Stimulated activated CD4-positive, alpha-beta T cell treated with anti-CD3 and anti-CD28 coated beads, Interleukin-4, amount 100 ng/mL, for 48 hours (primary cell): ENCODE measurements at regions not wholly inside any gene's neighbourhood (a gene's known extent, or its start where the extent isn't known, plus 50 kb on each side); places are given as distances from the start of the nearest gene placed in this dataset.

ENCODE experiments used
- DNase-seq, 2 donors: peaks; one replicate each; pipeline ENCODE4 v3.0.0-alpha.2; 2020; ENCODE audit warnings: low read depth in 2 of 2

GRCh38 chr5:167816864-167817263 lies 474.6 kb upstream of the WWC1 start:
- no peak for DNase-seq

DNA sequence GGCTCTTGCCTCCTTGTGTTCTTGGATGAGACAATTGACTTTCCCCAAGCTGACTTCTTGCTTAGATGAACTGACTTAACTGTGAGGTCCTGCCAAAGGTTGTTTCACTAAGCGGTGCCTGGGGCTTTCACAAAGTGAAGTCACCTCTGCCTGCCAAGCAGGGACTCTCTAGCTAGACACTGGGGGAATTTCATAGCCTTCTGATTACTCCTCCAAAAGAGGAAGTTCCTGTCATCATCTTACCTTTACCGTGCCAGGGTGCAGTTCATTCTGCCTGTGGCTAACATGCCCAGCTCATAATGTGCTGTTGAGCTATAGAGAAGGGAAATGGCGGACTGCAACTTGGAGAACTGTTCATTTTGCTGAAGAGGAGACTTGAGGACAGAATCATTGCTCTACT lies 472.0 kb upstream of the WWC1 start:
- no peak for DNase-seq

- no peak for DNase-seq
Observed at GRCh38 chr5:167820101-167820990, 471.1 kb upstream of the WWC1 start.

DNA sequence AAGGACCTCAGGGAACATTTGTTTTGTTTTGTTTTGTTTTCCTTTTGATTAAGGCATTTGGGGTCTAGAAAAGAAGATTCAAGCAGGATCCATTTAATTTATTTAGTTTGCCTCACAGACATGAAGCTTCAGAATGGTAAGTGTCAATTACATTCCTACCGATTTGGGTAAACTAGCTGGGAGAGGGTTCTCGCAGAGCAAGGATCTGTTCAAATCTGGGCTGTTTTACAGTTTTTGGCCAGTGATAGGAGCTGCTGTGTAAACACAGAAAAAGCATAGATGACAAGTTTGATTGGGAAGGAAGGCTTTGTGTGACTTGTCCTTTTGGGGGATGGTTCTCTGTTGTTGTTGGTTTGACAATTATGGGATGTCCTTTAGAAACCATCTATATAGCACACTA lies 470.3 kb upstream of the WWC1 start:
- no peak for DNase-seq

GRCh38 chr5:167821669-167822068 lies 469.8 kb upstream of the WWC1 start:
- DNase-seq = no peak

GRCh38 chr5:167822241-167822640 lies 469.2 kb upstream of the WWC1 start:
- no peak for DNase-seq

- no peak for DNase-seq
Observed at GRCh38 chr5:167823405-167823804, 468.0 kb upstream of the WWC1 start.

- DNase-seq = no peak
Observed at GRCh38 chr5:167827766-167828165, 463.7 kb upstream of the WWC1 start.

DNA sequence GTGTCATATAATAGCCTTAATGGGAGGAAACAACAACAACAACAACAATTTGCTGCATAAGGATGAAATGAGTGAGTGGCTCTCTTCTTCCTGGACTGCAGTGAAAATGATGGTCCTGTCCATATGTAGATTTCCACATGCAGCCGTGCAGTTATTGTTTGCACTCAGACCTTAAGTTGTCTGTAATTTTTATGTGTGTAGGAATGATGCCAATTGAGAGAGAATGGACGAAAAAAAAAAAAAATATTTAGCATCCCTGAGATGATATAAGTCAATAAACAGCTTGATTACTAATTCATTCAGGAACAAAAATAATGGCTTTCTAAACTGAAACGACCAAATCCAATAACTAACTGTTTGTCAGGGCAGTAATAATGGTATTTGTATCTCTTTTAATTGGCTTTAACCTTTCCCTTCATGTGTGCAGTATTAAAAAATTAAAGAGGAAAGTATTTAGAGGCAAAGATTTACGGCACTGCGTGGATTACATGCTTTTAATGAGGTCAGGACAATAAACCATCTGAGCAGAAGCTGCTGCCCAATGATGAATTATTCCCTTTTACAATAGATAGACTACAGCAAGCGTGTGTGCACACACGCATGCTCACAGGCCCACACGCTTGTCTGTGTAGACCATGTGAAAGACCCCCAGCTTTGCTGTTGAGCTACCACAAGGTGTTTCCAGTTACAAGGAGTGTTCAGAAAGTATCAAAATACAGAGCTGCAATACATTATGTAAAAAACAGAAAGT lies 459.5 kb upstream of the WWC1 start:
- DNase-seq = no peak

GRCh38 chr5:167832609-167833008 lies 458.8 kb upstream of the WWC1 start:
- no peak for DNase-seq

- no peak for DNase-seq
Observed at GRCh38 chr5:167833456-167833855, 458.0 kb upstream of the WWC1 start.

DNA sequence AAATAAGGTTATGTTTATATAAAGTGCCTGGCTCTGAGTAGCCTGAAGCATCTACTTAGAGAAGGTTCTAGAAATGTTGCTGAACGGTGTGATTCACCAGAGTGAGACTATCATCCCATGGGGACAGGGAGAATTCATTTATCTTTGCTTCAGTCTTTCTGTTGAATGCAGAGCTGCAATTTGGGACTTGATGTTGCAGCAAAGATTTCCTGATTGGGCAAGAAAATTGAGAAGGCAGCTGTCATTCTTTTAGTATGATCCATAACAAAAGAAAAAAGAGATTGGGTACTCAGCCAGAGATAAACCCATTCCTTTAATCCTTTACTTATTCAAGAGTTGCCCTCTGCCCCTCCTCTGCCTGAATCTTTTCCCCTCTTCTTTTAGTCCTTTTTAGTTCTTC lies 456.3 kb upstream of the WWC1 start:
- no peak for DNase-seq

DNA sequence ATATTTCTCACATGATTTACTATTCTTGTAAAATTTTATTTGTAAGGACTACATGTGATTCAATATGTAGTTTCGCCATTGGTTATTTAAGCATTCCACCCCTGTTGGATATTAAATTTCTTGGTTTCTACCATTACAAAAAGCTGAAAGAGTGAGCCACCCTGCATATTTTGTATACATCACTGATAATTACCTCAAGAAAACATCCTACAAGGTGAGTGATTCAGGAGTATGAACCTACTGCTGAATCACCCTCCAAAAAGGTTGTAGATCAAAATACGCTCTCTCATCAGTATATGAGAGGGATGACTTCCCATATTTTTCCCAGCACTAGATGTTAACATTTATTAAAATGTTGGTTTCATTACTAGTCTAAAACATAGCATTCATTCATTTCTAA lies 454.3 kb upstream of the WWC1 start:
- no peak for DNase-seq

GRCh38 chr5:167839065-167839464 lies 452.4 kb upstream of the WWC1 start:
- no peak for DNase-seq

DNA sequence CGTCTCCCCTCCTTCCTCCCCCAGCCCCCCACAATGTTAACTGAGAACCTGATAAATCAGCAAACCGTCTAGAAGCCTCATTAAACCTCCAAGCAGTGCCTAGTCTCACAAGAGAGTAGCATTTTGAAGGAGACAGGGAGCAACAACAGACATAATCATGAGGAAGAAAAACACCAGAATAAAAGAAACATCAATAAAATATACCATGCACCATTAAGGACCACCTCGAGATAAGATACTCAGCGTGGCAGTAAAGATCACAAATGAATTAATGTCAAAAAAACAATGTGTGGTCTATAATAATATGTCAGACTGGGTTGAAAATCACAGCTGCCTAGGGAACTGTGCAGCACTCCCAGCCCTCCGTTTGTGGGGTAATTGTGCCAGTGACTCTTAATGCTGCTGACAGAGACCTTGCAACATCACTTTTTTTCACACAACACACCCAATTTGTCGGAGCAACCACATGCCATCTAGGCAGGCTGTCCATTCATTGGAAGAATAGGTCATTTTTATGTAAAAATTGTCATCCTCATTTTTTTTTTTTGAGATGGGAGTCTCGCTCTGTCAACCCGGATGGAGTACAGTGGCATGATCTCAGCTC lies 450.8 kb upstream of the WWC1 start:
- DNase-seq = no peak

- DNase-seq = no peak
Observed at GRCh38 chr5:167843881-167844572, 447.4 kb upstream of the WWC1 start.

DNA sequence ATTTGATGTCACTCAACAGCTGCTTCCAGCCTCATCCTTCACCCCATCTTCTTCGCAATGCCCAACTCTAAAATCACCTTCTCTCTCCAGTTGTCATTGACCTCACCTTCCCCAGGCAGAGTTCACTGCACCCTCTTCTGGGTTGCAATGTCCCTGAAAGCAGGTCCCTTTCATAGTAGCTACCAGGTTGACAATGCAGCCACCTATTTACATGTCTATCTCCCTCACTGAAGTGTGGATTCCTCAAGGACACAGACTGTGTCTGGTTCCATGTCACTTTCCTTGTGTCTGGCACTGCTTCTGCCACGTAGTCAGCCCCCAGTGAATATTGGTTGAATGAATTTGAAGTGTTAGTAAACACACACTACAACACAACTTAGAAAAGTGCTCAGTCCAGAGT lies 445.5 kb upstream of the WWC1 start:
- DNase-seq = no peak

GRCh38 chr5:167849874-167850273 lies 441.6 kb upstream of the WWC1 start:
- no peak for DNase-seq

- DNase-seq = no peak
Observed at GRCh38 chr5:167850911-167851310, 440.5 kb upstream of the WWC1 start.

DNA sequence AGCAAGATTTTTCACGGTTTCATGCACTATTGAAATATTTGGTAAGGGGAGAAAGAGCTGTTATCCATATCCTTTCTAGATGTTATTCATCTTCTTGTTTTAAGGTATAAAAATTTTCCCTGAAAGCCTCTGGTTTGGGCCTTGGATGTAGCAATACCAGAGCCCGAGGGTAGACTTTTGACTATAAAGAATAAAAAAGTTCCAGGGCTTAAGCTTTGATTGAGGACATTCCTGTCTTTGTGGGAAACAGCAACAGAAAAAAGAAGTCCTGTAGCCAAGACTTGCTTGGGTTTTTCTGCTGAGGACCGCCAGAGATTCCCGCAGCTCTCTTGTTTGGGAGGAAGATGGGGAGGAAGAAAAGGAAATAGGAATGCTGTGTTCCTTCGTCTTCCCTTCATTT lies 440.0 kb upstream of the WWC1 start:
- no peak for DNase-seq

DNA sequence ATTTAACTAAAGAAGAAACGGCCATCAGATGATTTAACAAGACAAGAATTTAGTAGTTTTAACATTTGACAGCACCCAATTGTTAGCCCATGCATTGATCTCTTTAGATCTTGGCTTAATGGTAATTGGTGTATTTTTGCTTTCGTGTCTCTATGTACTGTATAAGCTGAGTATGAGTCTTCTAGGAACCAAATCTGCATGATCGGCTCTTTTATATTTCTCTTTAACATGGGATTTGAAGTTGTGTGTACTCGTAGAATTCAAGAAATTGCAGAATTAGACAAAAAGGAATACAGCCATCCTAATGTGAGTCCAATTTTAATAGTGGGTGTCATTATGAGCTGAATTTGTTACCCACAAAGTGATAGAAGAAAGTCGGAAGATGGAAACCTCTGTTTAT lies 438.9 kb upstream of the WWC1 start:
- no peak for DNase-seq

GRCh38 chr5:167853421-167853820 lies 438.0 kb upstream of the WWC1 start:
- no peak for DNase-seq
